ENCODE measurements at regions not wholly inside any gene's neighbourhood (a gene's known extent, or its start where the extent isn't known, plus 50 kb on each side); places are given as distances from the start of the nearest gene placed in this dataset.

DNA sequence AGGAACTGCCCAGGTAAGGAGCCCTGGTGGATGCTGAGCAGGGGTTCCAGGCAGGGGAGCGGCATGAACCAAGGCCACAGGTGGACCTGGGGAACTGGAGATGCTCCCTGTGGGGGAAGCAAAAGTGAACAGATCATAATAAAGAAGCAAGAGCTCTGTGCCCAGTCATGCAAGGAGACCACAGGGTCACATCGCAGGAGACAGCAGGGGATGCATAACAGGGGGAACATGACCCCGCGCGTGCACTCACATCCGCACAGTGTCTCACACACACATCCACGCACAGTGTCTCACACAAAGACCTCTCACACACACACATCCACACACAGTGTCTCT is 473.3 kb upstream of the HS6ST1 start:
- no peak for DNase-seq (ENCODE audit: low read depth)

DNA sequence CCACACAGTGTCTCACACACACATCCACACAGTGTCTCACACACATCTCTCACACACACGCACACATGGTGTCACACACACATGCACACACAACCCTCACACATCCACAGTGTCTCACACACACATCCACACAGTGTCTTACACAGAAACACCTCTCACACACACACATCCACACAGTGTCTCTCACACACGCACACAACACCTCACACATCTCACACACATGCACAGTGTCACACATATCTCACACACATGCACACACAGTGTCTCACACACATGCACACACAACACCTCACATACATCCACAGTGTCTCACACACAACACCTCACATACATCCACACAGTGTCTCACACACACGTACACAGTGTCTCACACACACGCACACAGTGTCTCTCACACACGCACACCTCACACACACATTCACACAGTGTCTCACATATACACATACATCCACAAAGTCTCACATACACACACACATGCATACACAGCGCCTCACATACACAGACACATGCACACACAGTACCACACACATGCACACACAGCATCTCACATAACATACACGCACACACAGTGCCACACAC is 473.9 kb upstream of the HS6ST1 start:
- no peak for DNase-seq (ENCODE audit: low read depth)

DNA sequence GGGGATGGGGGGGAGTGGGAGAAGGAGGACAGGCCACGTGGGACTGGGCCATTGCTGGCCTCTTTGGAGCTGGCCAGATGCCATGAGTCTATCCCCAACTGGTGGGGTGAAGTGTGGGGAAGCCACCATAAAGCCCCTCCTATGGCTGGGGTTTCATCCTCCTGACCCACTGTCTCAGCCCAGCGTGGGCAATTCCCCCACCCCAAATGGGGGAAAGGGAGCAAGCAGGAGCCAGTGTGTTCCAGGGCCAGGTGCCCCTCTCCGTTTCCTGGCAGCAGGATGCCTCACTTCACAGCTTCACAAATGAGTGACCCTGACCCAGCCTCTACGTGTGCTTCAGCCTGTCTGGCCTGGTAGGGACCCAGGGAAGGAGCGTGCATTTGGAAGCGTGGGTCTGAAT is 474.7 kb upstream of the HS6ST1 start:
- DNase-seq (ENCODE audit: low read depth) = no peak

DNA sequence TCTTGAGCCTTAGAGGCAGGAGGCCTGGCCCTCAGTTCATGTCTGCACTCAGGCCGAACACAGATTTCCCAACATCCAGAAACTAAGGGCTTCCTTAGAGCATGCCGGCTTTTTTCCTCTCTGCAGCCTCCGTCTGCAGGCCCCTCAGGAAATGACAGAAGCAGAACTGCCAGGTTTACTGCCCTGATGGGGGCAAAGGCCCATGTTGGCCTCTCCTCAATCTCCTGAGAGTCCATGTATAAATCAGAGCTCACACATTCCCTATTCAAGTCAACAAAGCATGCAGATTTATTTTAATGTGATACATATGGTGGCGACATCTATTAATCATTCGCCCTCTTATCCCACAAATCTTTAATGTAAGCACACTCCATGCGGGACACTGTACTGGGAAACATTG is 475.6 kb upstream of the HS6ST1 start:
- no peak for DNase-seq (ENCODE audit: low read depth)

DNA sequence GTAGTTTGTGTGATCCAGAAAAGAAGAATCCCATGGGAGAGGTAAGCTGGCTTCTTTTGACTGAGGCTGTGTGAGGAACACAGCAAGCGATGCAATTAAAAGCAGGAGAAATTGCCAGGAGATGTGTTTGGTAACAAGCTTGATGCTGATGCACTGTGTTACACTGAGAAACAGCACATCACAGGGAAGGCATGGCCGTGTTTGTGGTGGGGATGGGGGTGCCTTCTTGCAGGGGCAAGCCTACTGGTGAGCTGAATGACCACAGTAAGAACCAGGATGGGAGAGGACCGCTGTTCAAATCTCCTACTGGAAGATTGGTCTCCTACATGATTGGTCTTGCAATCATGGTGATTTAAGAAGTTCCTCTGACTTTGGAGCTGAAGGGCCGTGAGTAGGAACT is 477.7 kb upstream of the HS6ST1 start:
- no peak for DNase-seq (ENCODE audit: low read depth)

DNA sequence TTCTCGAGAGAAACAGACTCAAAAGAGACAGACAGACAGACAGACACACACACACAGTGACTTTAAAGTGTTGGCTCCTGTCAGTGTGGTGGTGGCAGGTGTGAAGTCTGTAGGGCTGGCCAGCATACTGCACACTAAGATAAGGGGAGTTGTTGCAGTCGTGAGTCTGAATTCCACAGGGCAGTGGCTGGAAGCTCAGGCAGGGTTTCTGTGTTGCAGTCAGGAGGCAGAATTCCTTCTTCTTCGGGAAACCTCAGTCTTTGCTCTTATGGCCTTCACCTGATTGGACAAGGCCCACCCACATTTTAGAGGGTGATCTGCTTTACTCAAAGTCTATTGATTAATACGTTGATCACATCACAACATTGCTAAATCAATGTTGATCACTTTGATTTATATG is 478.4 kb upstream of the HS6ST1 start:
- DNase-seq (ENCODE audit: low read depth) = no peak

DNA sequence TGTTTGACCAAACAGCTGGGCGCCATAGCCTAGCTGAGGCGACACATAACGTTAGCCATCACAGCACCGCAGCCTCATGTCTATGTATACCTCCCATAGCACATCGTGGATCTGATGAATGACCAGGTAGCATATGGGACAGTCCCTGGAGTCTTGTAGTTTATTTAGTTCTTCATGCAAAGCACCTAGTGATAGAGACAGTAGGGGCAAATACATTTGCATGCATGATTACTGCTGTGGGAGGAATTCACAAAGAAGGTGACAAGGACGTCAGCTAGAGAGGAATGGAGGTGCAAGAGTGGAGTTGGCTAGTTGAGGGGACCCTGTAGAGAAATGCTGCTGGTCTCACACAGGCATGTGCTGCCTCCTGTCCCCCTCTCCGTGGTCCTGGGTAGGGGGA is 478.9 kb upstream of the HS6ST1 start:
- no peak for DNase-seq (ENCODE audit: low read depth)

DNA sequence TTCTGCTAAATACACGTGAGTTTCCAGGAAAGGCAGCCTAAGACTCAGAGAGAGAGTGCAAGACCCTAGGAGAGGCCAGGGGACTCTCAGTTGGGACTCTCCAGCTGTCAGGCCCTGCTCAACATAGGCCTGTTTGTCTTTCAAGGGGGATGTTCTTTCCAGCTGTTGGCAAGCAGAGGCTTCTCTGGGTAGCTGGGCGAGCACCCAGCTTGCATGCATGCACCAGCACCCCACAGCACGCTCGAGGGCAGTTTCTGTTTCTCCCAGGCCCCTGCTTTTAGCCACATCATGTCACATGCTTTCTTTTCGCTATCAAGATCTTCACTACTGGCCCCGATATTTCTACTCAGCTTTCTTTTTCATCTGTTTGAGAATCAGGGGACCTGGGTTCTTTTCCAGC is 479.3 kb upstream of the HS6ST1 start:
- DNase-seq (ENCODE audit: low read depth) = no peak

DNA sequence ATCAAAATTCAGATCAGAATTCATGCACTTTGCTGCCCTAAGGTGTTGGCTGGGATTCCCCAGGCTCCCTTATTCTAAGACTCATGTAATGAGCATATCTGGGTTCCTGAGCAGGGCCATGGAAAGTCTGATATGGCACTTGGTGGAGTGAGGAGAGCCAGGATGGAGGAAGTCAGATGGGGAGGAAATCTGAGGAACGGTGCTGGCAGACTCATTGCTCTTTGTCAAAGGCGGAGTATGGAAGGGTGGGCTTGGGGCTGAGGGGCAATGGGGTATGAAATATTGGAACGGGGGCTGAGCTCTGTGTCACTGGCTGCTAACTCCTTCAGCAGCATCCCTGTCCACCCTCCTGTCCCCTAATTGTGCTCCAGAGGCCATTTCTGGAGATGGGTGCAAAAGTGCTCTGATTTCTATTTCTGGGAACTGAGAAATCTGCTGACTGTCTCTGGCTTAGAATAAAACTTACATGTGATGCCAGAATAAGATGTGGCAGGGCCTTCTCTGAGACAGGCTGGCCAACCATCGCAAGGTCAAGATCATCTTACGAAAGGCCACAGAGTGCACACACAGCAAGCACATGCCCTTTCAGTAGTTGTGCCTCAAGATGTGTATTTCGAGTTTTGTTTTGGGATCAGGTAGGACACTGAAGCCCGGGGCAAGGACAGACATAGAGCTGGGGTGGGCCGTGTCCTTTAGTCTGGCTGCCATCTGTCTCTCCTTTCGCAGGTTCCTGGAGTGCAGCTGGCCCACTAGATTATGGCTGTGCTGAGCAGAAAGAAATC is 480.0 kb upstream of the HS6ST1 start:
- DNase-seq (ENCODE audit: low read depth) = no peak

DNA sequence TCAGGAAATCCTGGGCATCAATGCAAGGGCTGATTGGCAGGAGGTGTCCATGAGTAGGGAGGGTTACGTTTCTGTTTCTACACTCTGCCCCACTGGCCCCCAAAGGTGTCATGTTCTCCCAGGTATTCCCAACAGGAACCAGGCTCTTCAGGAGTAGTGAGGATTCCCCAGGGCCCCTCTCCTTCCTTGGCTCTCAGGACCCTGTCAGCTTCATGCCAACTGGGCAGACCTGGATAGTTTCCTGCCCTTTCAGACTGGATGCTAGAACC is 480.6 kb upstream of the HS6ST1 start:
- no peak for DNase-seq (ENCODE audit: low read depth)

DNA sequence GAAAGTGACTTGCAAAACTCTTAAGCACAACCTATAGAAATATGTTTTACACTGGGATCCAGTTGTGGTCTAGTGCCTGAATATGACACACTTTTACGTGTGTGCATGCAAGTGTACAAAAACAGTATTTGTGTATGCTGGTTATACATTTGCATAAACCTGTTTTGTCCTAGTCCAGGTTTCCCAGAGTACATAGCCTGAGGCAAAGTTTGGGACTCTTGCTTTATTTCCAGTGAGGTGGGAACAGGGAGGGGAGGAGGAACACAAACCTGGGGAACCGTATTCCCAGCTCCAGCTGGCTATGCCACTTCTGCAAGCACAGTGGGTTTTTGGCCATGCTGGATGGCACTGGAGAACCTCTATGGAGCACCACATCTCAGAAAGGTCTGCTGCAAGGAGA is 481.1 kb upstream of the HS6ST1 start:
- DNase-seq (ENCODE audit: low read depth) = no peak

DNA sequence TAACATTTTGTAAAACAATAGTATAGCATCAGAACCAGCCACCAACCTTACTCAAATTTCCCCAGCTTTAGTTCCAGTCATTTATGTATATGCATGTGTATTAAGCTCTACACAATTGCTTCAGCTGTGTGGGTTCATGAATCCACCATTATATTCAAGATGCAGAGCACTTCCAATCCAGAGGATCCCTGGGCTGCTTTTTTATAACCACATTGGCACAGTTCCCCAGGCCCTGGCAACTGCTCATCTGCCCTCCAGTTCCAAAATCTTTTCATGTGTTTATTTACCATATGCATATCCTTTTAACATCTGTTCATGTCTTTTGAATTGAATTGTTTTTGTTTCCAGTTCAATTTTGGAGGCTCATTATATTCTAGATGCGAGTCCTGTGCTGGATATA is 482.9 kb upstream of the HS6ST1 start:
- DNase-seq (ENCODE audit: low read depth) = no peak

DNA sequence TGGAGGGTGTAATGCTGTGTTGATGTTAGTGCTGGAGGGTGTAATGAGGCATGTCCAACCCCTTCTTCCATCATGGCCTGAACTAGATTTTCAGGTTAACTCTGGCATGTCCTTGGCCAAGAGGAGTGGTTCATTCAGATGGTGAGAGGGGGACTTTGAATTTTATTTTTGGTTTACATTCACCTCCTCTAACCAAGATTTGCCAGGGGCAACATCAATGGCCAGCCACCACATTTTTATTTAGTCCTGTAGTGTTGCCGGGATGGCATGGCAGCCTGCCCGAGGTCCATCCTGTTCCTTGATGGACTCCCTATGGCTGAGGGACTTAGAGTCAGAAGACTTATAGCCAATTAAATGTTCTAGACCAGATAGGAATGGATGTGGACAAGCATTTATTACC is 484.6 kb upstream of the HS6ST1 start:
- no peak for DNase-seq (ENCODE audit: low read depth)

DNA sequence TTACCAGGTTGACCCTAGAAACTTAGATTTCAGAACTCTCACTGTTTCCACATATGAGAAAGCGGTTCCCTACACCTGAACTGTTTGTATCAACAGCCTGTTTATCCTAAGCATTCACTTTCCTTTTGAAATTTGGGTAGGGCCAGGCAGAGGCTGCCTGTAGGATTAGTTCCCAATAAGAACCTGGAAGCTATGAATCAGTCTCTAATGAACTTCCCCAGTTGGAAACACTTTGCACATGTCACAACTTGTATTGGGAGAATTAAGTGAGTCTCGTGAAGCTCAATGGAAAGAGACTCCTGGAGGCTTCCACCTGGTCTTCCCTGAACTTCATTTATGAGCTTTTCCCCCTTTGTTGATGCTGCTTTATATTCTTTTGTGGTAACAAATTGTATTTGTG is 486.6 kb upstream of the HS6ST1 start:
- no peak for DNase-seq (ENCODE audit: low read depth)

DNA sequence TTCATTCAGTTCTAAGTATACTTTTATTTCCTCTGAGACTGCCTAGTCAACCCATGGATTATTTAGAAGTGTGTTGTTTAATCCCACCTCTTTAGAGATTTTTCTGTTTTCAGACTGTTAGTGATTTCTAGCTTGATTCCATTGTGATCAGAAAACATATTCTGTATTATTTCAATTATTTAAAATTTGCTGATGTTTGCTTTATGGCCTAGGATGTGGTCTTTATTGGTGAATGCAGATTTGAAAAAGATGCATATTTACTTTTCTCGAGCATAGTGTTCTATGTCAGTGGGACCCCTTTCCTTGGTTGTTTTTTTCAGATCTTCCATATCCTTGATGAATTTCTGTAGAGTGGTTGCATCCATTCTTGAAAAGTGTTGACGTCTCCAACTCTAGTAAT is 487.2 kb upstream of the HS6ST1 start:
- DNase-seq (ENCODE audit: low read depth) = no peak

DNA sequence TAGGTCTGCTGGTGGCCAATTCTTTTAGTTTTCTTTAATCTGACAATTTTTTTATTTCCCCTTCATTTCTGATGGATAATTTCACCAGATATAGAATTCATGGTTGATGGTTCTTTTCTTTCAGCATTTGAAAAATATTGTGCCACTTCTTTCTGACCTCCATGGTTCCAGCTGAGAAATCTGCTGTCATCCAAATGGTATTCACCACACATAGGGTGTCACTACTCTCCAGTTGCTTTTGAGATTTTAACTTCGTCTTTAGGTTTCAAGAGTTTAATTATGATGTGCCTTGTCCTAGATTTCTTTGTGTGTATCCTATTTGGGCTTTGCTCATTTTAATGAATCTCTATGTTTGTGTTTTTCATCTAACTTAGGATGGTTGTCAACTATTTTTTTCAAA is 488.6 kb upstream of the HS6ST1 start:
- no peak for DNase-seq (ENCODE audit: low read depth)

DNA sequence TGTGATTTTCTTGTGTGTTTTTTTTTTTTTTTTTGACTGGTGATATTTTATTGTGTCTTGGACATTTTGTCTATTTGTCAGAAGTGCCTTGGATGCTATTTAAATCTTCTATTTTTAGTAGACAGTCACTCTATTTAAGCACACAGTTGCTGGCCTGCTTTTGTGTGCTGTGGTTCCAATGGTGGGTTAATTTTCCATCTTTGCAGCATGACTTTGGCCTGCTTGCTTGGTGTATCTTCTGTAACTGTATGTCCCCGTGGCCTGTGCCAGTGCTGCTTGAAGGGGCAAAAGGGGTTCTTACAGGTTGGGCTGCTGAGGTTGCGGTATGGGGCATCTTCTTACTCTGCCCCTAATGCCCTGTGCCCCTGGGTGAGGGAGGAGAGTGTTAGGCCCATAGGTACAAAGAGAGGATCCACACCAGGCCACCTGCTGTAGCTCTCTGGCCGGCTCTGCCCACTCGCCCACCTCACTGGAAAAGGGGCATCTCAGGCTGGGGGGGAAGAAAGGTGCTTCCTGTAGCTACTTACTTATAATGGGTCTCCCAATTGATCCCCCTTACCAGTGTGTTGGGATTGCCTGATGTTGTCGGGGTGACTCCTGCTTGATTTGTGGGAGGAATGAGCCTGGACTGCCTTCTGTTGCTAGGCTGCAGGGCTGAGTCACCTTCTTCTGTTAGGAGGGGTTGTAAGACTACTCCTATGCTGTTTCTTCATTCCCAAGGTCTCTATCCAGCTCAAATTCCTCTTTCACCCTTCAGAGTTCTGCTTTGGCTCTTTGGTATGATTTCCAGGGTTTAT is 490.0 kb upstream of the HS6ST1 start:
- no peak for DNase-seq (ENCODE audit: low read depth)

DNA sequence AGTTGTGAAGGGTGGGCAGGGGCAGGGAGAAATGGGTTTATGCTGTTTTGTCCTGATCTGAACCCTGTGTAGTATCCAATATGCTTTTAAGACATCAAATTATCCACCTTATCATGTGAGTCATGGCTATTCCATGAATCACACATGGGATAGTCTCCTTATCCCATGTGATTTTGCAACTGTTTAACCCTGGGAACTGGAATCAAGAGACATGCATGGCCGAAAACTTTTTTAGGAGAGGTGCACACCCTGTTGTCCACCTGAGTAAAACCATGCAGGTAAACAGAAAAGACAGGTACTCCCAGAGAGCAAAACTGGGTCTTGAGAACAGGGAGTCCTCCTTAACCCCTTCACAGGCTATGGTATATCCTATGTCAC is 490.6 kb upstream of the HS6ST1 start:
- no peak for DNase-seq (ENCODE audit: low read depth)

DNA sequence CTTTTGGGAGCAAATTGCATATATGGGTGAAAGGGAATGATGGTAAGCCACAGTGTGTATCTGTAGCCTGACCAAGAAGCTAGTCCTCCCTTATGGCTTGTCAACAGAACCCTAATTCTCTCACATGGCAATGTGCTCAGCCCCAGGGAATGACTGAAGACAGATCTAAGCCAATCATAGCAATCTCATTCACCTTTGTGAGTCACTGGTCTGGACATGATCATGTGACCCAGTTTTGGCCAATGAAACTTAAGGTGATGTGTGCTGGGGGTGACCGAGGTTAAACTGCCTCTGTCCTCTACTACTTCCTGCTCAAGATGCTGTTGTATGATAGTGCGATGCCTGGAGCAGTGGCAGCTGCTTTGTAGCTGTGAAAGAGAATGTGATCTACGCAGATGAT is 491.2 kb upstream of the HS6ST1 start:
- DNase-seq (ENCODE audit: low read depth) = no peak

DNA sequence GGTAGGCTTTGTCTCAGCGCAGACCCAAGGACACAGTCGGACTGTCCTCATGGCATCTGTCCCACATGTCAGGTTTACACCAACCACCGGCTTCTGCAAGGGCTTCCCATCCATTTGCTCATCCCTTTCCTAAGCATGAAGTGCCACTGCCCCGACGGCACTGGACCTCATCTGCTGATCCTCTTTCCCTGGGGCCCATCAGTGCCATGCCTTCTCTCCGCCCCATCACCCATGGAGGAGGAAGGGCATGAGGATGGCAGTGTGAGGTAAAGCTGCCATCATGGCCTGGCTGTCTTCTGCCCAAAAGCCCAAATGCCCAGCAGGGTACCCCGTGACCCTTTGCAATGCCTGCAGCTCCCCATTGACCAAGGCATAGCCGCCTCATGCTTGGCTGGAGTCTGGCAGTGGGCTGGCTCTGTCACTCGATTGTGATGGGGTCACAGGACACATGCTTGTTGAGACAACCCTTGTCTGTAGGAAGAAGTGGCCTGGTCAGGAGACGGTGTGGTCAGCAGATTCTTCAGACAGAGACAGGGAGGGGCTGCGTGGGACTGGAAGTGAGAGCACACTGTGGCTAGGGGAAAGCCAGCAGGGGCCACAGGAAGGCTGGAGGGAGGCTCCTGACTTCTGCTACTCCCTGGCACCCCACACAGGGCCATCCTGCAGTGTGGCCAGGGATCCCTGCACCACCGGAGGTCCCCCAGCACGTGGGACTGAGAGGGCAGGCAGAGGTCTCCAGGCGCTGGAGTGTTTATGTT is 493.7 kb upstream of the HS6ST1 start:
- no peak for DNase-seq (ENCODE audit: low read depth)

DNA sequence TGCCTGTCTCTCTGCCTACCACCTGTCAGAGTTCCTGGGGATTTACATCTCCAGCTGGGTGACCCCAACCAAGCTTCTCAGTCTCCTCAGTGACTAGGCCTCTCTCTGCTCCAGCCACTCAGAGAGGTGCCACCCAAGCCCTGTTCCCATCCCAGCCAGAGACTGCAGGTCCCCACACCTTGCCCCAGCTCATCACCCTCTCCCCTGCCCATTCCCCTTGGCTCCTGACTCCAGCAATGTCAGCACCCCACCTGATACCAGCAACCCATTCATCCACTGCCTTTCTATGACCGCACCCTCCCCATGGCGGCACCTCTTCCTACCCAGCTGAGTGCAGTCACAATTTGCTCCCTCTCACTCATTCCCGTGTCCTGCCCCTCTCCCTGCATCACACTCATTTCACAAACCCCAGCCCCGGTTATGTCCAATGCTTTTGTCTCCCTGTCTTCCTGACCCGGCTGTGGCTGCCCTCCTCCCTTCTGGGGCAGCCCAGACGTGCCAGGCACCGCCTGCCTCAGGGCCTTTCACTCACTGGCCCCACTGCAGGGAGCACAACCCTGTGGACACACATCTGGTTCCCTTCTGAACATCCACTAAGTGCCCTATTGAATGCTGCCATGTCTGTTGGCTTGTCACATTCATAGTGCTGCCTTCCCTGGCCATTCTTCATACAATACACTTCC is 494.8 kb upstream of the HS6ST1 start:
- DNase-seq (ENCODE audit: low read depth) = no peak

DNA sequence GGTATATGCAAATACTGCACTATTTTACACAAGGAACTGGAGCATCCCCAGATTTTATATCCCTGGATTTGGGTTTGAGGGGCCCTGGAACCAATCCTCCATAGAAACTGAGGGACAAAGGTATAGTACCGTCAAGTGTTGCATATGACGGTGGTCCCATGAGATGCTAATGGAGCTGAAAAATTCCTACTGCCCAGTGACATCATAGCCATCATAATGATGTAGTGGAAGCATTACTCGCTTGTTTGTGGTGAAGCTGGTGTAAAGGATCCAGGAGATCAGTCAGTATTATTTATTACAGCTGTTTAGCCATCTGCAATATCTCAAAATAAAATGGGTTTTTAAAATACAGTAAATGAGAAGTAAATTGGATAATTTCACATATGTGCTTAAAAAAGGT is 496.6 kb upstream of the HS6ST1 start:
- DNase-seq (ENCODE audit: low read depth) = no peak

DNA sequence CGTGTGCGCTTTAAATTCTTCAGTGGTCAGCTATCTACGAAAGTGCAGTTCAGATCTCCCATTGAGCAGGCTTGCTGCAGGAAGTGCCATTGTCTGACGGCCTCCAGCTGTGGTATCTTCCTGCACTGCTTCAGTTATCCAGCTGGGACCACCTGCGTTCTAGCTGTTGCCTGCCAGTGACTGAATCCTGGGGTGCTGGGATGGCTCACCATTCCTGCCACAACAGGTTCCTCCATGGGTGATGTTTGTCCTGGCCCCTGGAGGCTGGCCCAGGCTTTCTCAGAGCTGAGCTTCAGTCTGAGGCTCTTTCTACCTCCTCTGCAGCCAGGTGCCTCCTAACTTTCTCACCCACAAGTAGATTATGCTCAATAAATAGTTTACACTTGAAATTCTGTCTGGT is 498.5 kb upstream of the HS6ST1 start:
- no peak for DNase-seq (ENCODE audit: low read depth)
